SK-N-SH (cell line): ENCODE measurements at regions not wholly inside any gene's neighbourhood (a gene's known extent, or its start where the extent isn't known, plus 50 kb on each side); places are given as distances from the start of the nearest gene placed in this dataset.

Experiments used
- CTCF ChIA-PET: fragments of 300-600, 350-600 bp; formaldehyde crosslinking; extraction: SDS; loops from one replicate; lab custom pipeline; 2021; lab: Yijun Ruan, JAX
- POLR2A ChIA-PET: fragments of 350-600 bp; sonication (Branson Sonifier 250); formaldehyde crosslinking; extraction: SDS; loops from one replicate; lab custom pipeline; 2020; ENCODE audit warnings: antibody characterized with exemption, inconsistent platforms; lab: Yijun Ruan, JAX
- DNase-seq: peaks from one replicate; pipeline ENCODE4 v3.0.0; 2012
- H2AFZ ChIP-seq: fragments of 200-600 bp; sonication (generic); 2 replicates; pipeline ENCODE4 v1.8.1; 2016; ENCODE audit warnings: antibody characterized with exemption, mild to moderate bottlenecking, low read depth
- H3F3A ChIP-seq: fragments of 200-600 bp; sonication (generic); replicated peaks from 2 replicates; pipeline ENCODE3; 2016; ENCODE audit warnings: antibody characterized with exemption, mild to moderate bottlenecking; ENCODE audit not compliant: insufficient read depth
- H3K27ac ChIP-seq, 2 experiments: fragments of 200-500 bp in 1 of 2; fragments of 200-600 bp in 1 of 2; sonication (Bioruptor generic) in 1 of 2; sonication (generic), shearing (Covaris generic) in 1 of 2; 2 replicates each; pipeline versions ENCODE4 v1.5.1 to v1.6.1; 2014 to 2016; ENCODE audit warnings: low read depth in 2 of 2, inconsistent platforms in 1 of 2, low read length in 1 of 2, mild to moderate bottlenecking in 1 of 2, mixed read lengths in 1 of 2
- H3K27me3 ChIP-seq: fragments of 200-600 bp; sonication (generic), shearing (Covaris generic); 2 replicates; pipeline ENCODE4 v1.6.1; 2016; ENCODE audit warnings: mixed run types; ENCODE audit not compliant: insufficient read depth
- H3K36me3 ChIP-seq, 2 experiments: fragments of 200-500 bp in 1 of 2; fragments of 200-600 bp in 1 of 2; sonication (Bioruptor generic) in 1 of 2; sonication (generic) in 1 of 2; replicated peaks in 1 of 2; 2 replicates each; pipeline versions ENCODE3 to v1.5.1; 2014 to 2016; ENCODE audit warnings: low read length in 1 of 2, mild to moderate bottlenecking in 1 of 2; ENCODE audit not compliant: insufficient read depth in 2 of 2, control insufficient read depth in 1 of 2
- H3K4me1 ChIP-seq, 2 experiments: fragments of 200-500 bp in 1 of 2; fragments of 200-600 bp in 1 of 2; sonication (Bioruptor generic) in 1 of 2; sonication (generic), shearing (Covaris generic) in 1 of 2; 2 replicates each; pipeline versions ENCODE4 v1.5.1 to v1.6.1; 2014 to 2016; ENCODE audit warnings: low read depth in 1 of 2, low read length in 1 of 2, mixed run types in 1 of 2; ENCODE audit not compliant: insufficient read depth in 2 of 2, control insufficient read depth in 1 of 2
- H3K4me2 ChIP-seq: fragments of 200-600 bp; sonication (generic), shearing (Covaris generic); 2 replicates; pipeline ENCODE4 v1.6.1; 2017; ENCODE audit warnings: mixed run types
- H3K4me3 ChIP-seq, 2 experiments: fragments of 200-500 bp in 1 of 2; fragments of 200-600 bp in 1 of 2; sonication (Bioruptor generic) in 1 of 2; sonication (generic), shearing (Covaris generic) in 1 of 2; 2 replicates each; pipeline versions ENCODE4 v1.5.1 to v1.8.1; 2014 to 2016; ENCODE audit warnings: low read depth in 2 of 2, inconsistent platforms in 1 of 2, low read length in 1 of 2, mild to moderate bottlenecking in 1 of 2, mixed read lengths in 1 of 2, moderate library complexity in 1 of 2
- H3K79me2 ChIP-seq: fragments of 200-600 bp; sonication (generic); 2 replicates; pipeline ENCODE4 v1.8.1; 2017; ENCODE audit warnings: mild to moderate bottlenecking; ENCODE audit not compliant: insufficient read depth
- H3K9ac ChIP-seq: fragments of 200-600 bp; sonication (generic); 2 replicates; pipeline ENCODE4 v1.6.1; 2017; ENCODE audit warnings: mixed run types
- H3K9me2 ChIP-seq: fragments of 200-600 bp; sonication (generic); 2 replicates; pipeline ENCODE4 v1.6.1; 2017; ENCODE audit warnings: mixed run types
- H3K9me3 ChIP-seq: fragments of 200-600 bp; sonication (generic); 2 replicates; pipeline ENCODE4 v1.6.1; 2017; ENCODE audit warnings: mixed run types, mild to moderate bottlenecking, moderate library complexity
- H4K20me1 ChIP-seq: fragments of 200-600 bp; sonication (generic); 2 replicates; pipeline ENCODE4 v1.6.1; 2017; ENCODE audit warnings: mild to moderate bottlenecking, mixed run types; ENCODE audit not compliant: insufficient read depth
- CHD2 ChIP-seq: fragments of 150-350 bp; IDR thresholded peaks from 2 replicates; pipeline ENCODE4 v1.6.1; 2018; ENCODE audit warnings: low read length; ENCODE audit not compliant: partially characterized antibody
- ELF1 ChIP-seq: IDR thresholded peaks from 2 replicates; pipeline ENCODE4 v1.4.0; 2012
- EP300 ChIP-seq, 2 experiments: IDR thresholded peaks; 2 replicates each; pipeline versions ENCODE4 v1.4.0 to v1.6.1; 2012; ENCODE audit warnings: borderline replicate concordance in 1 of 2, low read depth in 1 of 2, low read length in 1 of 2
- EZH2phosphoT487 ChIP-seq: fragments of 200-600 bp; sonication (generic); IDR thresholded peaks from 2 replicates; pipeline ENCODE4 v1.6.1; 2017; ENCODE audit warnings: low read depth, mixed run types, mild to moderate bottlenecking, antibody characterized with exemption, moderate library complexity, borderline replicate concordance
- FOXM1 ChIP-seq: IDR thresholded peaks from 2 replicates; pipeline ENCODE4 v1.4.0; 2012; ENCODE audit warnings: low read depth, mild to moderate bottlenecking
- GATA2 ChIP-seq: sonication (generic); formaldehyde crosslinking; IDR thresholded peaks from 2 replicates; pipeline ENCODE4 v1.5.0; 2020; ENCODE audit warnings: mild to moderate bottlenecking, missing genetic modification reagents
- IRF3 ChIP-seq: fragments of 150-350 bp; IDR thresholded peaks from 2 replicates; pipeline ENCODE4 v1.6.1; 2016; ENCODE audit warnings: mild to moderate bottlenecking, low read depth, low read length
- MEF2A ChIP-seq: IDR thresholded peaks from 2 replicates; pipeline ENCODE4 v1.4.0; 2012; ENCODE audit warnings: low read depth, borderline replicate concordance
- MXI1 ChIP-seq: IDR thresholded peaks from 2 replicates; pipeline ENCODE4 v1.6.1; 2012; ENCODE audit warnings: mild to moderate bottlenecking, low read depth, low read length, improper control_type of control experiment
- NRF1 ChIP-seq: IDR thresholded peaks from 2 replicates; pipeline ENCODE4 v1.6.1; 2012; ENCODE audit warnings: low read depth, mild to moderate bottlenecking, low read length
- PBX3 ChIP-seq: IDR thresholded peaks from 2 replicates; pipeline ENCODE4; 2012
- POLR2AphosphoS5 ChIP-seq: IDR thresholded peaks from 2 replicates; pipeline ENCODE4 v1.6.1; 2012; ENCODE audit warnings: low read depth, low read length
- RAD21 ChIP-seq: IDR thresholded peaks from 2 replicates; pipeline ENCODE4 v1.6.1; 2012; ENCODE audit warnings: mild to moderate bottlenecking, low read length
- RFX5 ChIP-seq: IDR thresholded peaks from 2 replicates; pipeline ENCODE4 v1.6.1; 2012; ENCODE audit warnings: mild to moderate bottlenecking, improper control_type of control experiment, low read length
- RXRA ChIP-seq: IDR thresholded peaks from 2 replicates; pipeline ENCODE4 v1.4.0; 2012; ENCODE audit warnings: low read depth, mild to moderate bottlenecking, borderline replicate concordance
- TAF1 ChIP-seq: IDR thresholded peaks from 2 replicates; pipeline ENCODE4 v1.6.1; 2012; ENCODE audit warnings: low read depth, mild to moderate bottlenecking, low read length, moderate library complexity, borderline replicate concordance
- YY1 ChIP-seq: IDR thresholded peaks from 2 replicates; pipeline ENCODE4 v1.4.0; 2012; ENCODE audit warnings: low read depth, mild to moderate bottlenecking
- WGBS: methylation state at CpG from one replicate; pipeline ENCODE4 v1.1.6; 2017; ENCODE audit warnings: low lambda C conversion rate; 5-methylcytosine and 5-hydroxymethylcytosine counted together
- TF ChIP-seq, protein P1 (sequence below): IDR thresholded peaks from 2 replicates; pipeline ENCODE4 v1.4.0; 2012; ENCODE audit warnings: low read depth, borderline replicate concordance
- TF ChIP-seq, protein P2 (sequence below): fragments of 200-600 bp; sonication (generic); IDR thresholded peaks from 2 replicates; pipeline ENCODE4 v1.6.1; 2017; ENCODE audit warnings: antibody characterized with exemption, mild to moderate bottlenecking, moderate library complexity
- TF ChIP-seq, protein P3 (sequence below): IDR thresholded peaks from 2 replicates; pipeline ENCODE4 v1.6.1; 2012; ENCODE audit warnings: mild to moderate bottlenecking, low read depth, low read length, moderate library complexity

- Histone ChIP-seq H3K27me3 (no peaks in the 10 kb centered on the region), H3K4me1 (no peaks in the 10 kb centered on the region), H3F3A (no peaks in the 10 kb centered on the region), H3K27ac (no peak overlapping the region), H3K9me3 (no peaks in the 10 kb centered on the region), H3K79me2 (no peaks in the 10 kb centered on the region), H3K4me2 (no peak overlapping the region), H3K9me2 (no peaks in the 10 kb centered on the region), H2AFZ (no peak overlapping the region), H3K9ac (no peak overlapping the region), H4K20me1 (no peaks in the 10 kb centered on the region), H3K36me3 (no peaks in the 10 kb centered on the region), H3K4me3 (no peak overlapping the region)
- TF ChIP-seq, protein P1, sequence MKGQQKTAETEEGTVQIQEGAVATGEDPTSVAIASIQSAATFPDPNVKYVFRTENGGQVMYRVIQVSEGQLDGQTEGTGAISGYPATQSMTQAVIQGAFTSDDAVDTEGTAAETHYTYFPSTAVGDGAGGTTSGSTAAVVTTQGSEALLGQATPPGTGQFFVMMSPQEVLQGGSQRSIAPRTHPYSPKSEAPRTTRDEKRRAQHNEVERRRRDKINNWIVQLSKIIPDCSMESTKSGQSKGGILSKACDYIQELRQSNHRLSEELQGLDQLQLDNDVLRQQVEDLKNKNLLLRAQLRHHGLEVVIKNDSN: no peak
- TF ChIP-seq ELF1 (no peak), IRF3 (no peak), RFX5 (no peak), EP300 (IDR thresholded peaks at IDR 0.05; ENCODE audit: borderline replicate concordance in 1 of 2, low read depth in 1 of 2, low read length in 1 of 2) (no peak), FOXM1 (no peak)
- TF ChIP-seq, protein P2, sequence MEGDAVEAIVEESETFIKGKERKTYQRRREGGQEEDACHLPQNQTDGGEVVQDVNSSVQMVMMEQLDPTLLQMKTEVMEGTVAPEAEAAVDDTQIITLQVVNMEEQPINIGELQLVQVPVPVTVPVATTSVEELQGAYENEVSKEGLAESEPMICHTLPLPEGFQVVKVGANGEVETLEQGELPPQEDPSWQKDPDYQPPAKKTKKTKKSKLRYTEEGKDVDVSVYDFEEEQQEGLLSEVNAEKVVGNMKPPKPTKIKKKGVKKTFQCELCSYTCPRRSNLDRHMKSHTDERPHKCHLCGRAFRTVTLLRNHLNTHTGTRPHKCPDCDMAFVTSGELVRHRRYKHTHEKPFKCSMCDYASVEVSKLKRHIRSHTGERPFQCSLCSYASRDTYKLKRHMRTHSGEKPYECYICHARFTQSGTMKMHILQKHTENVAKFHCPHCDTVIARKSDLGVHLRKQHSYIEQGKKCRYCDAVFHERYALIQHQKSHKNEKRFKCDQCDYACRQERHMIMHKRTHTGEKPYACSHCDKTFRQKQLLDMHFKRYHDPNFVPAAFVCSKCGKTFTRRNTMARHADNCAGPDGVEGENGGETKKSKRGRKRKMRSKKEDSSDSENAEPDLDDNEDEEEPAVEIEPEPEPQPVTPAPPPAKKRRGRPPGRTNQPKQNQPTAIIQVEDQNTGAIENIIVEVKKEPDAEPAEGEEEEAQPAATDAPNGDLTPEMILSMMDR: no peak
- TF ChIP-seq, protein P3, sequence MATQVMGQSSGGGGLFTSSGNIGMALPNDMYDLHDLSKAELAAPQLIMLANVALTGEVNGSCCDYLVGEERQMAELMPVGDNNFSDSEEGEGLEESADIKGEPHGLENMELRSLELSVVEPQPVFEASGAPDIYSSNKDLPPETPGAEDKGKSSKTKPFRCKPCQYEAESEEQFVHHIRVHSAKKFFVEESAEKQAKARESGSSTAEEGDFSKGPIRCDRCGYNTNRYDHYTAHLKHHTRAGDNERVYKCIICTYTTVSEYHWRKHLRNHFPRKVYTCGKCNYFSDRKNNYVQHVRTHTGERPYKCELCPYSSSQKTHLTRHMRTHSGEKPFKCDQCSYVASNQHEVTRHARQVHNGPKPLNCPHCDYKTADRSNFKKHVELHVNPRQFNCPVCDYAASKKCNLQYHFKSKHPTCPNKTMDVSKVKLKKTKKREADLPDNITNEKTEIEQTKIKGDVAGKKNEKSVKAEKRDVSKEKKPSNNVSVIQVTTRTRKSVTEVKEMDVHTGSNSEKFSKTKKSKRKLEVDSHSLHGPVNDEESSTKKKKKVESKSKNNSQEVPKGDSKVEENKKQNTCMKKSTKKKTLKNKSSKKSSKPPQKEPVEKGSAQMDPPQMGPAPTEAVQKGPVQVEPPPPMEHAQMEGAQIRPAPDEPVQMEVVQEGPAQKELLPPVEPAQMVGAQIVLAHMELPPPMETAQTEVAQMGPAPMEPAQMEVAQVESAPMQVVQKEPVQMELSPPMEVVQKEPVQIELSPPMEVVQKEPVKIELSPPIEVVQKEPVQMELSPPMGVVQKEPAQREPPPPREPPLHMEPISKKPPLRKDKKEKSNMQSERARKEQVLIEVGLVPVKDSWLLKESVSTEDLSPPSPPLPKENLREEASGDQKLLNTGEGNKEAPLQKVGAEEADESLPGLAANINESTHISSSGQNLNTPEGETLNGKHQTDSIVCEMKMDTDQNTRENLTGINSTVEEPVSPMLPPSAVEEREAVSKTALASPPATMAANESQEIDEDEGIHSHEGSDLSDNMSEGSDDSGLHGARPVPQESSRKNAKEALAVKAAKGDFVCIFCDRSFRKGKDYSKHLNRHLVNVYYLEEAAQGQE: no peak
- WGBS: 7% methylated on average over 2 of the region's 2 CpGs
- POLR2A ChIA-PET: no interaction called here
- DNase-seq: no peak
- CTCF ChIA-PET: no interaction called here
These were observed 1441.8 kb downstream of the TBC1D22A start for GRCh38 chr22:48204296-48204695.

GRCh38 chr22:48199667-48200066 lies 1437.2 kb downstream of the TBC1D22A start:
- Histone ChIP-seq H2AFZ (no peak overlapping the region), H3K4me1 (no peaks in the 10 kb centered on the region), H3K9me2 (no peaks in the 10 kb centered on the region), H3K9ac (no peak overlapping the region), H3F3A (no peaks in the 10 kb centered on the region), H4K20me1 (no peaks in the 10 kb centered on the region), H3K9me3 (no peaks in the 10 kb centered on the region), H3K27ac (no peak overlapping the region), H3K36me3 (no peaks in the 10 kb centered on the region), H3K79me2 (no peaks in the 10 kb centered on the region), H3K4me2 (no peak overlapping the region), H3K4me3 (no peak overlapping the region), H3K27me3 (no peaks in the 10 kb centered on the region)
- no peak for TF ChIP-seq GATA2 (CRISPR knock-in tag)
- no peak for TF ChIP-seq RXRA
- TF ChIP-seq MXI1: no peak
- TF ChIP-seq EZH2phosphoT487: no peak
- no peak for TF ChIP-seq PBX3
- no peak for TF ChIP-seq RFX5
- no peak for TF ChIP-seq FOXM1
- TF ChIP-seq RAD21: no peak
- TF ChIP-seq MEF2A: no peak
- TF ChIP-seq NRF1: no peak
- TF ChIP-seq POLR2AphosphoS5: no peak
- no peak for TF ChIP-seq CHD2
- no peak for TF ChIP-seq TAF1
- no peak for TF ChIP-seq YY1
- TF ChIP-seq ELF1: no peak
- 33% methylated on average over 7 of the region's 7 CpGs for WGBS
- ChIA-PET CTCF (no interaction called here), POLR2A (no interaction called here)
- DNase-seq: no peak
